ENCODE measurements at regions not wholly inside any gene's neighbourhood (a gene's known extent, or its start where the extent isn't known, plus 50 kb on each side); places are given as distances from the start of the nearest gene placed in this dataset.

DNA sequence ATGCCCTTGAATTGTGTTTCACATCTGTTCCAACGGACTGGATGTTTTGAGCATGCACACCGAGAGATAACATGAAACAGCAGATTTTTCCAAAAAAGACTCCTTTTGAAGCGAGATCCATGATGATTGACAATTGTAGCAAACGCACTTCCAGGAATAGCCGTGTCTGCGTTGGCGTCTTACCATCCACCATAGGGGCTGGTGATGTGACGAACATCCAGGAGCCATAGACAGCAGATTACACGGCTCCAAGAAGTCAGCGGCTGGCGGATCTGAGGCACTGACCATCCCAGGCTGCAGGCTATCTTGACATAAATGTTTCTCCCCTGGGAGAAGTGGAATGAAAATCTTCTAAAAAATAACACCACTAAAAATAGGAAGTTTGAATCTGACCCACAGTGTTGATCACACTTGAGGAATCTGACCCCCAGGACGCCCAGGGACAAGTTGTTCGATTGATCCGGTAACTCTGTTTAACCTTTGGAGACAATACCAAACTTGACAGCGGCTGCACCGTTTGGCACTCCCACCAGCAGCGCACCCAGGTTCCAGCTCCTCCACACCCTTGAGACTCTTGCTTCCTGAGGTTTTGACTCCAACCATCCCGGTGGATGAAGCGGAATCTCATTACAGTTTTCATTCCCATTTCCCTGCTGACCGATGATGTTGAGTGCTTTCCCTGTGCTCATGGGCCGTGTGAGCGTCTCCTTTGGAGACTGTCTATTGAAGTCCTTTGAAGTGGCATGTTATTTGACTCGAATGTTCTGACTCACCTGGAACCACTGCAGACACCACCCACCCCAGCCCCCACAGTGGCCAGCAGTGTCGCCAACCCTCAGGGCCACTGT lies 140.0 kb upstream of the GPC1 start:
- no peak for DNase-seq (ENCODE audit: low read depth)
- no peak overlapping the region for H3K4me3 ChIP-seq (ENCODE audit: control insufficient read depth, low read depth, low read length)
- TF ChIP-seq, protein P1, sequence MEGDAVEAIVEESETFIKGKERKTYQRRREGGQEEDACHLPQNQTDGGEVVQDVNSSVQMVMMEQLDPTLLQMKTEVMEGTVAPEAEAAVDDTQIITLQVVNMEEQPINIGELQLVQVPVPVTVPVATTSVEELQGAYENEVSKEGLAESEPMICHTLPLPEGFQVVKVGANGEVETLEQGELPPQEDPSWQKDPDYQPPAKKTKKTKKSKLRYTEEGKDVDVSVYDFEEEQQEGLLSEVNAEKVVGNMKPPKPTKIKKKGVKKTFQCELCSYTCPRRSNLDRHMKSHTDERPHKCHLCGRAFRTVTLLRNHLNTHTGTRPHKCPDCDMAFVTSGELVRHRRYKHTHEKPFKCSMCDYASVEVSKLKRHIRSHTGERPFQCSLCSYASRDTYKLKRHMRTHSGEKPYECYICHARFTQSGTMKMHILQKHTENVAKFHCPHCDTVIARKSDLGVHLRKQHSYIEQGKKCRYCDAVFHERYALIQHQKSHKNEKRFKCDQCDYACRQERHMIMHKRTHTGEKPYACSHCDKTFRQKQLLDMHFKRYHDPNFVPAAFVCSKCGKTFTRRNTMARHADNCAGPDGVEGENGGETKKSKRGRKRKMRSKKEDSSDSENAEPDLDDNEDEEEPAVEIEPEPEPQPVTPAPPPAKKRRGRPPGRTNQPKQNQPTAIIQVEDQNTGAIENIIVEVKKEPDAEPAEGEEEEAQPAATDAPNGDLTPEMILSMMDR (conservative IDR thresholded peaks at IDR 0.05; ENCODE audit: control insufficient read depth, insufficient read depth, low read depth, low read length), result no peak

DNA sequence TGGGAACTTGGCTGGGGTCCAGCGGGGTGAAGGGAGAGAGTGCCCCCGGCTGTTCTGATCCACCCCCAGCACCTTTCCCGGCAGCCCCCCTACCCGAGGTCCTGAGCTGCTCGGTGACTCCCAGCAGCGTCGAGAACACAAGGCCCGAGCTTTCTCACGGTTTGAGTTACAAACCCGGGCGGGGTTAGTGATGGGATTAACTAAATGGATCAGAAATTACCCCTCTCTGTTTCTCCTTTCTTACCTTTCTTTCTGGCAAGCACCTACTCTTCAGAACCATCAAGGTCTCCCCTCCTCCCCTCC lies 139.4 kb upstream of the GPC1 start:
- no peak overlapping the region for H3K4me3 ChIP-seq (ENCODE audit: control insufficient read depth, low read depth, low read length)
- TF ChIP-seq, protein P1 (conservative IDR thresholded peaks at IDR 0.05; ENCODE audit: control insufficient read depth, insufficient read depth, low read depth, low read length), result no peak
- no peak for DNase-seq (ENCODE audit: low read depth)

DNA sequence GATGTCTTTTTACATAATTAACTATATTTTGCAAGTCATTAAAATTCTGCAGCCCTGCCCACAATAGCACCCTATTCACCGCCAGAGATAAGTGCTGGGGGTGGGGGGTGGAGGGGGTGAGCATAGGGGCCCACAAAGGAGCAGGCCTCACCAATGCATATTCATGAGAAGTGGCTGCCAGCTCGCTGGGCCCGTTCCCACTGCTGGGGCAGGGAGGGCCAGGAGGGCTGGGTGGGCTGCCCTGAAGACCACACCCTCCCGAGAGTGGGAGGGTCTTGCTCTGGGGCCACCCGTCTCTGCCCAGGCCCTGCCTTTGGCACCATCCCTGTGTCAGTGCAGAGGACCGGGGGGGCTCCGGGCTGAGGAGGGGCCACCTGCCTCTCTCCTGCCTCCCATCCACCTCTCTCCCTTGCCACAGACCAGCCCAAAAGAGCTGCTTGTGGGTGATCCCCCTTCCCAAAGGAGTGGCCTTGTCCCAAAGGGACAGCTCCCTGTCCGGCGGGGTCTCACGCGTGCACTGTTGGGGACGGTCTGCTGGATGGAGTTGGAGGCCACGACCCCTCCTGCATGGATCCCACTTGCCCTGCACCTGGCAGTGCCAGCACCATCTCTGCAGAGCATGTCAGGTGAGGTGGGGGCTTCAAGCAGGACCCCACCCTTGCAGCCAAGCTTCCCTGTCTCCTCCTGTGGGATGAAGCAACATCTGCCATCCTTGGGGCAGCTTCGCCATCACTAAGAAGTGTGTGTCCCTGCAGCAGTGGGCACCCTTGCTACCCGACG lies 138.8 kb upstream of the GPC1 start:
- TF ChIP-seq, protein P1 (conservative IDR thresholded peaks at IDR 0.05; ENCODE audit: control insufficient read depth, insufficient read depth, low read depth, low read length), result no peak
- no peak overlapping the region for H3K4me3 ChIP-seq (ENCODE audit: control insufficient read depth, low read depth, low read length)
- DNase-seq (ENCODE audit: low read depth), result no peak

DNA sequence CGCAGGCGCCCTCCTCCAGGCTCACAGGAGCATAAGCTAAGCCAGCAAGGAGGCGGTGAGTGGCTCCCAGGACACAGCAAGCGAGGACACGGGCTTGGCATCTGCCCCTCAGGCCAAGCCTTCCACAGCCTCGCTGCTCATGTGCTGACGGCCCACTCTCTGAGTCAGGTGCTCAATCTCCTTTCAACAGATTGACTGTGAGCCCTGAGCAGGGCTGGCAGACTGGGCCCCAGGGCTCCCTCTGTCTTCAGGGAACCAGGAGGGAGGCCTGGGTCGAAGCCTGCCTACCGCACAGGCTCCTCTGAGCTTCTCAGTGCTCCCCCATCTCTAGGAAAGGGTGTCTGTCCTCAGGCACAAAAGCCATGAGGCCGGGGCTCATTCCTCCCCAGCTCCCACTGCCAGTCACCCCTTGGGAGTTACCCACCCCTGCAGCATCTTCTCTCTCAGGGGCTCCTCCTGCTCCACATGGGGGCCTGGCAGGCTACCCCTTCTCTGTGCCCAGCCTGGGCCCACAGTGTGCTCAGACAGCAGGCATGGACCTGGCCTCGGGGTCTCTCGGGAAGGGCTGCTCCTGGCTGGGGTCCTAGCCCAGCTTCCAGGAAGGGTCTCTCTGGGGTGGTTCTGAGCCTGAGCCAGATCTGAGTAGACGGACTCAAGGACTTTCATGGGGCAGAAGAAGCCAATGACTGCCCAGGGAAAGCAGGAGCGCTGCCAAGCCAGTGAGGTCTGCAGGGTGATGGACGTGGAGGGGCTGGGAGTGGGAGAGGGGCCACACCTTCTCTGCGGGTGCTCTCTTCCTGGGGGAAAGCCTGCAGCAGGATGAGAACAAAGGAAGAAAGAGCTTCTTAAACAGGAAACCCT lies 138.0 kb upstream of the GPC1 start:
- no peak for DNase-seq (ENCODE audit: low read depth)
- TF ChIP-seq, protein P1 (conservative IDR thresholded peaks at IDR 0.05; ENCODE audit: control insufficient read depth, insufficient read depth, low read depth, low read length), result no peak
- H3K4me3 ChIP-seq (ENCODE audit: control insufficient read depth, low read depth, low read length), result no peak overlapping the region

DNA sequence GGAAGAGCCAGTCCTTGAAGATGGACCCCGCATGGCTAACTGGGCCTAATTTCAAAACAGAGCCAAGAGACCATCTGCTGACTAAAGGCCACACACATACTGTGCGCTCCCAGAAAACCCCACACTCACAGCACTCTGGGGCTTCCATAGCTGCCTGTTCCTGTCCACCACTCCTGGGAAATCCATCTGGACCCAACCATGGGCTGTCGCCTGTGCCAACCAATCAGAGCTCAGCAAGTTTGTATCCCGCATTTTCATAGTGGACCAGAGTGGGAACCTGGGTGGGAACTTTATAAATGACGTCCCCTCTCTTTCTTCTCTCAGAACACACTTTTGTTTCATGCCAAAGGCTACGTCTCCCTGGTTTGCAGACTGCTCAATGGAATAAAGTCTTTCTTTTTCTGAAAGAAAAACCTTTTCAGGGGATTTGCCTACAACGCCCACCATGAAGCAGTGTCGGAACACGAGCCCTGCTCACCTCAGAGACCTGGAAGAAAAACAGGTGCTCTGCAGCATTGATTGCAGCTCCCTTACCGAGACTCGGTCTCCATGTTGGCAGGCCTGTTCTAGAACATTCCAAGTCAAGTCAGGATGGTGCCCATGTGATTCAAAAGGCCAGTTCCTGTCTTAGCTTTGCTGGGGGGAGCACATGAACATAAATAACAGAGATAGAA lies 137.2 kb upstream of the GPC1 start:
- no peak overlapping the region for H3K4me3 ChIP-seq (ENCODE audit: control insufficient read depth, low read depth, low read length)
- TF ChIP-seq, protein P1 (conservative IDR thresholded peaks at IDR 0.05; ENCODE audit: control insufficient read depth, insufficient read depth, low read depth, low read length), result no peak
- DNase-seq (ENCODE audit: low read depth), result no peak

Measured in fibroblast of mammary gland (primary cell).